ENCODE measurements at regions not wholly inside any gene's neighbourhood (a gene's known extent, or its start where the extent isn't known, plus 50 kb on each side); places are given as distances from the start of the nearest gene placed in this dataset.

GRCh38 chr21:15441060-15441493 lies 288.7 kb upstream of the USP25 start:
- Mint-ChIP-seq H3K27me3 (ENCODE audit: insufficient read depth, low read depth, poor library complexity) (peaks cover 7% of the 10 kb centered on the region), H3K4me1 (peaks cover 62% of the 10 kb centered on the region), H3K27ac (no peak overlapping the region), H3K4me3 (no peak overlapping the region), H3K9me3 (no peaks in the 10 kb centered on the region), H3K36me3 (ENCODE audit: low read depth) (no peaks in the 10 kb centered on the region; the same call in 2 of the 3 replicates)
- Histone ChIP-seq H2AFZ (no peak overlapping the region), H3F3A (replicated peaks; ENCODE audit: low read depth) (no peaks in the 10 kb centered on the region), H3K79me2 (replicated peaks; ENCODE audit: insufficient read depth) (no peaks in the 10 kb centered on the region), H3K4me1 (ENCODE audit: insufficient read depth) (peaks cover 20% of the 10 kb centered on the region), H4K20me1 (replicated peaks; ENCODE audit: insufficient read depth) (no peaks in the 10 kb centered on the region), H3K4me3 (no peak overlapping the region), H3K27me3 (ENCODE audit: insufficient read depth) (no peaks in the 10 kb centered on the region), H3K36me3 (ENCODE audit: insufficient read depth) (no peaks in the 10 kb centered on the region), H3K27ac (ENCODE audit: low read depth) (no peak overlapping the region), H3K4me2 (no peak overlapping the region), H3K9me2 (ENCODE audit: insufficient read depth) (no peaks in the 10 kb centered on the region)
- TF ChIP-seq NANOG (IDR thresholded peaks at IDR 0.05; ENCODE audit: borderline replicate concordance) (no peak), ZNF462 (CRISPR knock-in tag; IDR thresholded peaks at IDR 0.05) (0 out of 2 replicates have a peak, but pooled peaks have one; percentile 31)
- peak; percentile 61 for DNase-seq (ENCODE audit: low spot score)
- peak; percentile 13; the same call in 2 of the 3 replicates for ATAC-seq

DNA sequence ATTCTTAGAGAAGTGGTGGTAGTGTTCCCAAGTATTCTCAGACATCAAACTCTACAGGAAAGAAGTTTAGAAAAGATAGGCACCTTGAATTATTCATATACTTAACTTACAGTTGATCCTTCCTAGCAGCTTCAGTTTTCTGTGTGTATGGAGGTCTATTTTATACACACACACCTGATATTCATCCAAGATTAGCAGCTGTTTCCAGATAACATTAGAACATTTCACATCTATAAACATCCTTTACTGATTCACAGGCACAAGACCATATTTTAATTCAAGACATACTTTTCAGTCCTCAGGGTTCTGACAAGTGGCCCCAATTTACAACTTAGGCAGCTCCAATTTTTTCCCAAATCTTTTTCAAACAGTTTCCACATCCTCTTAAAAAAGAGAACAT lies 287.8 kb upstream of the USP25 start:
- H3K27me3 Mint-ChIP-seq (ENCODE audit: insufficient read depth, low read depth, poor library complexity): peaks cover 9% of the 10 kb centered on the region
- peaks cover 4% of the 10 kb centered on the region; the same call in 2 of the 3 replicates for H3K36me3 Mint-ChIP-seq (ENCODE audit: low read depth)
- Histone ChIP-seq H3F3A (replicated peaks; ENCODE audit: low read depth) (no peaks in the 10 kb centered on the region), H3K9me2 (ENCODE audit: insufficient read depth) (no peaks in the 10 kb centered on the region), H3K4me1 (ENCODE audit: insufficient read depth) (peaks cover 22% of the 10 kb centered on the region), H3K4me3 (no peak overlapping the region), H3K4me2 (no peak overlapping the region), H3K36me3 (ENCODE audit: insufficient read depth) (no peaks in the 10 kb centered on the region), H3K27me3 (ENCODE audit: insufficient read depth) (no peaks in the 10 kb centered on the region), H4K20me1 (replicated peaks; ENCODE audit: insufficient read depth) (no peaks in the 10 kb centered on the region), H3K79me2 (replicated peaks; ENCODE audit: insufficient read depth) (no peaks in the 10 kb centered on the region), H3K27ac (ENCODE audit: low read depth) (no peak overlapping the region), H2AFZ (no peak overlapping the region)
- peaks cover 65% of the 10 kb centered on the region for H3K4me1 Mint-ChIP-seq
- H3K9me3 Mint-ChIP-seq: peaks cover 5% of the 10 kb centered on the region
- H3K27ac Mint-ChIP-seq: peak overlapping the region; percentile 30; the same call in 1 of the 2 replicates
- ATAC-seq (no peak), DNase-seq (ENCODE audit: low spot score) (no peak)
- no peak overlapping the region for H3K4me3 Mint-ChIP-seq
- TF ChIP-seq STAT1 (IDR thresholded peaks at IDR 0.05; ENCODE audit: unreplicated experiment) (no peak), EZH2phosphoT487 (IDR thresholded peaks at IDR 0.05; ENCODE audit: unreplicated experiment) (no peak), ZNF114 (CRISPR knock-in tag; IDR thresholded peaks at IDR 0.05) (no peak), CTCF (conservative IDR thresholded peaks at IDR 0.05; ENCODE audit: low read depth in 2 of 2) (no peak), ZNF331 (CRISPR knock-in tag; IDR thresholded peaks at IDR 0.05; ENCODE audit: low read depth) (no peak)
- TF ChIP-seq, protein P1, sequence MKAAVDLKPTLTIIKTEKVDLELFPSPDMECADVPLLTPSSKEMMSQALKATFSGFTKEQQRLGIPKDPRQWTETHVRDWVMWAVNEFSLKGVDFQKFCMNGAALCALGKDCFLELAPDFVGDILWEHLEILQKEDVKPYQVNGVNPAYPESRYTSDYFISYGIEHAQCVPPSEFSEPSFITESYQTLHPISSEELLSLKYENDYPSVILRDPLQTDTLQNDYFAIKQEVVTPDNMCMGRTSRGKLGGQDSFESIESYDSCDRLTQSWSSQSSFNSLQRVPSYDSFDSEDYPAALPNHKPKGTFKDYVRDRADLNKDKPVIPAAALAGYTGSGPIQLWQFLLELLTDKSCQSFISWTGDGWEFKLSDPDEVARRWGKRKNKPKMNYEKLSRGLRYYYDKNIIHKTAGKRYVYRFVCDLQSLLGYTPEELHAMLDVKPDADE (IDR thresholded peaks at IDR 0.05): no peak
- TF ChIP-seq, protein P2, sequence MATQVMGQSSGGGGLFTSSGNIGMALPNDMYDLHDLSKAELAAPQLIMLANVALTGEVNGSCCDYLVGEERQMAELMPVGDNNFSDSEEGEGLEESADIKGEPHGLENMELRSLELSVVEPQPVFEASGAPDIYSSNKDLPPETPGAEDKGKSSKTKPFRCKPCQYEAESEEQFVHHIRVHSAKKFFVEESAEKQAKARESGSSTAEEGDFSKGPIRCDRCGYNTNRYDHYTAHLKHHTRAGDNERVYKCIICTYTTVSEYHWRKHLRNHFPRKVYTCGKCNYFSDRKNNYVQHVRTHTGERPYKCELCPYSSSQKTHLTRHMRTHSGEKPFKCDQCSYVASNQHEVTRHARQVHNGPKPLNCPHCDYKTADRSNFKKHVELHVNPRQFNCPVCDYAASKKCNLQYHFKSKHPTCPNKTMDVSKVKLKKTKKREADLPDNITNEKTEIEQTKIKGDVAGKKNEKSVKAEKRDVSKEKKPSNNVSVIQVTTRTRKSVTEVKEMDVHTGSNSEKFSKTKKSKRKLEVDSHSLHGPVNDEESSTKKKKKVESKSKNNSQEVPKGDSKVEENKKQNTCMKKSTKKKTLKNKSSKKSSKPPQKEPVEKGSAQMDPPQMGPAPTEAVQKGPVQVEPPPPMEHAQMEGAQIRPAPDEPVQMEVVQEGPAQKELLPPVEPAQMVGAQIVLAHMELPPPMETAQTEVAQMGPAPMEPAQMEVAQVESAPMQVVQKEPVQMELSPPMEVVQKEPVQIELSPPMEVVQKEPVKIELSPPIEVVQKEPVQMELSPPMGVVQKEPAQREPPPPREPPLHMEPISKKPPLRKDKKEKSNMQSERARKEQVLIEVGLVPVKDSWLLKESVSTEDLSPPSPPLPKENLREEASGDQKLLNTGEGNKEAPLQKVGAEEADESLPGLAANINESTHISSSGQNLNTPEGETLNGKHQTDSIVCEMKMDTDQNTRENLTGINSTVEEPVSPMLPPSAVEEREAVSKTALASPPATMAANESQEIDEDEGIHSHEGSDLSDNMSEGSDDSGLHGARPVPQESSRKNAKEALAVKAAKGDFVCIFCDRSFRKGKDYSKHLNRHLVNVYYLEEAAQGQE (IDR thresholded peaks at IDR 0.05; ENCODE audit: unreplicated experiment): no peak

Measured in GM23338 (cell line).